Upper lobe of left lung (tissue), 6 donors: ENCODE measurements at regions not wholly inside any gene's neighbourhood (a gene's known extent, or its start where the extent isn't known, plus 50 kb on each side); places are given as distances from the start of the nearest gene placed in this dataset.

Experiments
- ATAC-seq, 2 donors: fragments of 200-7000 bp; cut with Tn5 transposase; one replicate each; pipeline ENCODE4 v1.9.1; 2022; ENCODE audit warnings: mild to moderate bottlenecking in 2 of 2, moderate library complexity in 2 of 2; ENCODE audit not compliant: low FRiP score in 2 of 2
- DNase-seq, 2 donors: peaks; one replicate each; pipeline ENCODE4 v3.0.0-alpha.2; 2019 to 2020
- H3K27ac ChIP-seq, 4 donors: fragments of 200-600 bp; sonication (generic); one replicate each; pipeline ENCODE4 v1.5.1; 2016 to 2019
- H3K27me3 ChIP-seq, 4 donors: fragments of 200-600 bp; sonication (generic); one replicate each; pipeline ENCODE4 v1.5.1; 2017 to 2019
- H3K36me3 ChIP-seq, 4 donors: fragments of 200-600 bp; sonication (generic); one replicate each; pipeline ENCODE4 v1.5.1; 2016 to 2019
- H3K4me1 ChIP-seq, 4 donors: fragments of 200-600 bp; sonication (generic); one replicate each; pipeline ENCODE4 v1.5.1; 2018 to 2019
- H3K4me3 ChIP-seq, 4 donors: fragments of 200-600 bp; sonication (generic); one replicate each; pipeline ENCODE4 v1.5.1; 2017 to 2019; ENCODE audit warnings: mild to moderate bottlenecking in 2 of 4, moderate library complexity in 1 of 4
- H3K9me3 ChIP-seq, 4 donors: fragments of 200-600 bp; sonication (generic); one replicate each; pipeline ENCODE4 v1.5.1; 2018 to 2019
- CTCF ChIP-seq, 6 experiments: fragments of 450-650 bp in 4 of 6; fragments of 200-600 bp in 2 of 6; sonication (generic) in 2 of 6; IDR thresholded peaks; one replicate each; pipeline ENCODE4 v1.5.1; 2016 to 2019; ENCODE audit warnings: antibody characterized with exemption in 6 of 6
- EP300 ChIP-seq, 4 donors: sonication (generic); formaldehyde crosslinking; IDR thresholded peaks; one replicate each; pipeline ENCODE4 v1.5.1; 2017; ENCODE audit warnings: antibody characterized with exemption in 4 of 4, control low read depth in 2 of 4
- POLR2A ChIP-seq, 4 donors: fragments of 450-650 bp; IDR thresholded peaks; one replicate each; pipeline ENCODE4 v1.5.1; 2016 to 2017; ENCODE audit warnings: antibody characterized with exemption in 4 of 4, mild to moderate bottlenecking in 2 of 4
- POLR2AphosphoS5 ChIP-seq, 2 donors: sonication (generic); formaldehyde crosslinking; IDR thresholded peaks; one replicate each; pipeline ENCODE4 v1.5.1; 2017; ENCODE audit warnings: antibody characterized with exemption in 2 of 2
- WGBS, 2 donors: methylation state at CpG; one replicate each; pipeline ENCODE4 v1.1.5; 2017 to 2018; 5-methylcytosine and 5-hydroxymethylcytosine counted together
- donor health status: DM: no; HTN: no; CAD: no; lungs with moderate emphysema.
- donor health status: DM: no; HTN: yes; CAD: no; lungs with severe emphysema.

GRCh38 chr1:5638582-5638981 is 353.6 kb downstream of the NPHP4 start:
- no peak overlapping the region for H3K27ac ChIP-seq
- H3K4me1 ChIP-seq = no peaks in the 10 kb centered on the region
- no peaks in the 10 kb centered on the region for H3K9me3 ChIP-seq
- H3K27me3 ChIP-seq = no peaks in the 10 kb centered on the region
- H3K36me3 ChIP-seq = no peaks in the 10 kb centered on the region
- 78% methylated on average over 3 of the region's 3 CpGs for WGBS, 2 donors
- no peak overlapping the region for H3K4me3 ChIP-seq
- DNase-seq (no peak), ATAC-seq (no peak)
- TF ChIP-seq POLR2AphosphoS5 (IDR thresholded peaks at IDR 0.05) (no peak), CTCF (IDR thresholded peaks at IDR 0.05) (no peak), EP300 (IDR thresholded peaks at IDR 0.05) (no peak), POLR2A (IDR thresholded peaks at IDR 0.05) (no peak)

GRCh38 chr1:5637171-5637570 is 355.1 kb downstream of the NPHP4 start:
- no peak overlapping the region for H3K27ac ChIP-seq
- no peaks in the 10 kb centered on the region for H3K27me3 ChIP-seq
- no peaks in the 10 kb centered on the region for H3K36me3 ChIP-seq
- ATAC-seq (no peak), DNase-seq (no peak)
- no peak overlapping the region for H3K4me3 ChIP-seq
- H3K9me3 ChIP-seq = no peaks in the 10 kb centered on the region
- no peak for TF ChIP-seq POLR2A (IDR thresholded peaks at IDR 0.05)
- TF ChIP-seq CTCF (IDR thresholded peaks at IDR 0.05) = peak in 1 of 6 experiments; percentile 19
- no peak for TF ChIP-seq POLR2AphosphoS5 (IDR thresholded peaks at IDR 0.05)
- TF ChIP-seq EP300 (IDR thresholded peaks at IDR 0.05) = no peak
- no peaks in the 10 kb centered on the region for H3K4me1 ChIP-seq
- 73 to 75% methylated on average over 2 of the region's 2 CpGs for WGBS, 2 donors

- Histone ChIP-seq H3K9me3 (no peaks in the 10 kb centered on the region), H3K27ac (no peak overlapping the region), H3K27me3 (no peaks in the 10 kb centered on the region), H3K36me3 (no peaks in the 10 kb centered on the region), H3K4me1 (no peaks in the 10 kb centered on the region), H3K4me3 (no peak overlapping the region)
- whole genome bisulfite sequencing, 2 donors = 79 to 89% methylated on average over 3 to 4 of the region's 4 CpGs
- TF ChIP-seq CTCF (IDR thresholded peaks at IDR 0.05) (no peak), EP300 (IDR thresholded peaks at IDR 0.05) (no peak), POLR2A (IDR thresholded peaks at IDR 0.05) (no peak), POLR2AphosphoS5 (IDR thresholded peaks at IDR 0.05) (no peak)
- ATAC-seq (no peak), DNase-seq (no peak)
Measured at GRCh38 chr1:5634893-5635292, 357.3 kb downstream of the NPHP4 start.

GRCh38 chr1:5632814-5633213 is 359.4 kb downstream of the NPHP4 start:
- Histone ChIP-seq H3K27me3 (no peaks in the 10 kb centered on the region), H3K36me3 (no peaks in the 10 kb centered on the region), H3K4me3 (no peak overlapping the region), H3K4me1 (no peaks in the 10 kb centered on the region), H3K27ac (no peak overlapping the region), H3K9me3 (no peaks in the 10 kb centered on the region)
- DNase-seq (no peak), ATAC-seq (no peak)
- WGBS, 2 donors = 72 to 81% methylated on average over 10 of the region's 10 CpGs
- no peak for TF ChIP-seq CTCF (IDR thresholded peaks at IDR 0.05)
- no peak for TF ChIP-seq EP300 (IDR thresholded peaks at IDR 0.05)
- TF ChIP-seq POLR2A (IDR thresholded peaks at IDR 0.05) = no peak
- no peak for TF ChIP-seq POLR2AphosphoS5 (IDR thresholded peaks at IDR 0.05)

GRCh38 chr1:5632224-5632623 is 360.0 kb downstream of the NPHP4 start:
- Histone ChIP-seq H3K9me3 (no peaks in the 10 kb centered on the region), H3K4me1 (no peaks in the 10 kb centered on the region), H3K27ac (no peak overlapping the region), H3K4me3 (no peak overlapping the region), H3K36me3 (no peaks in the 10 kb centered on the region), H3K27me3 (no peaks in the 10 kb centered on the region)
- TF ChIP-seq POLR2A (IDR thresholded peaks at IDR 0.05) = no peak
- no peak for DNase-seq
- 31 to 33% methylated on average over 2 to 4 of the region's 4 CpGs for WGBS, 2 donors
- ATAC-seq = no peak
